Non-pigmented ciliary epithelial cell (primary cell): ENCODE measurements at regions not wholly inside any gene's neighbourhood (a gene's known extent, or its start where the extent isn't known, plus 50 kb on each side); places are given as distances from the start of the nearest gene placed in this dataset.
"Not testable (repeated sequence)": the region's sequence is repeated elsewhere in the genome, so short reads cannot be mapped to it uniquely, and the experiment has no call there.

Experiments used
- DNase-seq: peaks from one replicate; pipeline ENCODE4 v3.0.0-alpha.2; 2010; ENCODE audit warnings: low read depth

DNA sequence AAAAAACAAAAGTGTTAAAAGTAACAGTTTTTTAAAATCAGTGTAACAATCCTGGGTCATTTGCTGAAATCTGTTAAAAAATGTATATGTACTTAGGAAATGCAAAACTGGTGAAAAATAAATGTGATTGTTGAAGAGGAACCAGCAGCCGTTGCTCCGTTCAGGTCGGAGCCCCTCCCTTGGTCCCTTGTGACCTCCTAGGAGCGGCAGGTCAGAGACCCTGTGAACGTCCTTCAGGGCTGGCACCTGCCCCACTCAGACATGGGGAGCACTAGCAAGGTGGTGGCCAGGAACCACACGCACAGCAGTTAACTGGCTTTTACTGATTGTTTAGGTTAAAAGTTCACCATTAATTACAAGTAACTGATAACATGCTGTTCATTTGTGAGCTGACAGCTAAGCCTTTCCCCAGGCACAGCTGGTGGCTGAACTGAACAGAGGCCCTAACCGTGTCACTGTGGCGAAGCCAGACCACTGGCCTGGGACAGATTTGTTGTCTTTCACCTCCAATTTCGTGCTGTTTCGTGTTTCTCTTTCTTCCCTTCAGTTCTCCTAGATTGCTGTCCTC lies 159.2 kb upstream of the ALKAL2 start:
- DNase-seq, result no peak

- no peak for DNase-seq
These were observed 158.5 kb upstream of the ALKAL2 start for GRCh38 chr2:446303-446874.

- DNase-seq, result no peak
These were observed 158.0 kb upstream of the ALKAL2 start for GRCh38 chr2:445896-446295.

DNA sequence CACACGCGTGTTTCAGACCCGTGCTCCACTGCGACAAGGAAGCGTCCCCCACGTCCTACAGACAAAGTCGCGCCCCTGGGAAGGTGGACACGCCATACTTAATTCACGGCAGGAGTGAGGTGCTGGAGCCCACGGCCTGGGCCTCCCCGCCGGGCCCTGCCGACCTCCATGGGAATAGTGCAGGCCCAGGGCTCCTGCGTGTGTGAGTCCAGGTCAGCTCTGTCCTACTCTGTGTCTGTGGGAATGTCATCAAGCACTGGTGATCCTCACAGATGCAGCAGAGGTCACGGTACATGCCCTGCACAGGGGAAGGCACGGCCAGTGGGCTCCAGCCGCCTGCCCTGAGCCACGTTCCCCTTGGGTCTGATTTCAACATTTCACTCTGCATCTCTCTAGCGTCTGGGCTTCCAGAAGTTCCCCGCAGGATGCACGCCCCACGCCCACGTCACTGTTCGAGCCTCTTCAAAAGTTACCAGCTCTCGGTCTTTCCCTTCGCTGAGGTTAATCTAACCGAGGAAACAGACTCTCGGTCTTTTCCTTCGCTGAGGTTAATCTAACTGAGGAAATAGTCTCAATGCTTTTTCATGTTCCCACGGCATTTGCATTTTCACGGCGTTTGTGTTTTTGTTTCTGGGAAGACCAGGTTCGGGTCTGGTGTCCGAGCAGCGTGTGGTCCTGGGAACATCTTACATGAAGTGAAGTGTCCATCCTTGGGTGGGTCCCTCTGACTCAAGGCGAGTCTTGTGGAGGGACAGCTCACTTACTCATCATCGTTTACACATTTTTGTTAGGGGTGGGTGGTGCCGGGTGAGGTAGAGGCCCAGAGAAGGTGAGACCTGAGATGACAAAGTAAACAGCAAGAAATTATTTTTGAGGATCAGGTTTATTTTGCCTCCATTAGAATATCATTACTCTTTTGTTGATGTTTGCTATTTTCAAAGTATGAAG lies 157.3 kb upstream of the ALKAL2 start:
- no peak for DNase-seq

DNA sequence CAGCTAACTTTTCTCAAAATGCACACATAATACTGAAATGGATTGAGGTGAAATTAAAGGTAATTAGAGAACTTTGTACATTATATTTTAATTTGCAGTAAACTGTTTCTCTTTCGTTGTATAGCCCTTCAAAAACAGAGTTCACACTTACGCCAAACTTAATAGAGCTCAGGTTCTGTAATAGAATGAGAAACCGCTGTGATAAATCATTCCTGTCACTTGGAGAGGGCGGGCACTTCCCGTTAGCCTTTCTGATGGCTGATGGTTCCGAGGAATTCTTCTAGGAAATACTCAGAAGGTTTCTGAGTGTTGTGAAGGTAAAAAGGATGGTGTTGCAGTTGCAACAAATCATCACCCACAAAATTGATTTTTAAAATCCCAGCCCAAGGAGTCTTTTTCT lies 155.8 kb upstream of the ALKAL2 start:
- DNase-seq, result no peak

- DNase-seq, result no peak
These were observed 155.3 kb upstream of the ALKAL2 start for GRCh38 chr2:443216-443615.

GRCh38 chr2:441258-442022 lies 153.5 kb upstream of the ALKAL2 start:
- no peak for DNase-seq

GRCh38 chr2:440403-440740 lies 152.5 kb upstream of the ALKAL2 start:
- DNase-seq, result no peak

DNA sequence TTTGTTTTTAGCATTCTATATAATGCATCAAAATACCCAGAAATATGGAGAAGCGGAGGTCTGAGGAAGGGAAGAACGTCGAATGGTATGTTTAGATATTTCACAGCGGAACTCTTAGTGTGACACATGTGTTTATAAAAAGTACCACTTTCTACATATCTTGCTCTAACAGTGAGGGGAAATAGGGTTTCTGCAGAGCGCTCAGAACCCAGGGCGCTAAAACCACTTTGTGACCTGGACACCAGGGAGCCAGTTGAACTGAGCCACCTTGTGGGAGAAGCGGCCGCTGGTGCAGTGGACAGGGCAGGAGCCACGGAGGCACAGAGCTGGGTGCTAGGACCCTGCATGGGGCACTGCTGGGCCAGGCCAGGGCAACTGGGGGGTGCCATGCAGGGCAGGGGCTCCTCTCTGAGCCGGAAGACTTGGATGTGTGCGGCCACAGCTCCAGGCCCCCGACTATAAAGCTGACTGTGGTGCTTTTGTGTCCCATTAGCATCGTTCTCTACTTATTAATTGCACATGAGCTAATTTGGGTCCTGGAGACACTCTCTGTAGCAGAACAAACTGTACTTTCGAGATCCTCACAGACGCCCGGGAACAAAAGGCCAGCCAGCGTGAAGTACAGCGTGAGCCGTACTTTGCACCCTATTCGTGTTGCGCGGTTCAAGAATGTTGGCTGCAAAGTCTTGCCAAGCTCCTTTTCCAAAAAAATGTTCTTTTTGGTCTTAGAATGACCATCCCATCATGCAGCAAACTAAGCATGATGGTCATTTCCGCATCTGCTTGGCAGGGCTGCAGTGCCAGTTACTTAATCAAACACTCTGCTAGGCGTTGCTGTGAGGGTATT lies 151.9 kb upstream of the ALKAL2 start:
- no peak for DNase-seq

DNA sequence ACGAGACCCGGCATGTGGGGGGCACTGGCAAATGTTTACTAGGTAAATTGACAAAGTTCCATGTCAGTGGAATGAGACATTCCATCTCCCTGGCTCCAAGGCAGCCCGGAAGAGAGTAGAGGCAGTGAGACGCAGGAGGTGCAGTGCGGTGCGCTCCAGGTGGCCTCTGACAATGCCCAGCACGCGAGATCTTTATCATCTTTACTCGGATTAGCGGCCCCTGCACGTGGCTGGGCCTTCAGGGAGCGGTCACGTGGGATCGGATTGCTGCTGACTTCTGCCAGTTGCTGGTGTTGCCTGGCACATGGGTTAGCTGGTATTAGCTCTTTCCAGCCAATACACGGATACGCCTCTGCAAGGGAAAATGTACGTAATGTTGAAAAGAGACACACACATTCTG lies 151.2 kb upstream of the ALKAL2 start:
- DNase-seq, result no peak

DNA sequence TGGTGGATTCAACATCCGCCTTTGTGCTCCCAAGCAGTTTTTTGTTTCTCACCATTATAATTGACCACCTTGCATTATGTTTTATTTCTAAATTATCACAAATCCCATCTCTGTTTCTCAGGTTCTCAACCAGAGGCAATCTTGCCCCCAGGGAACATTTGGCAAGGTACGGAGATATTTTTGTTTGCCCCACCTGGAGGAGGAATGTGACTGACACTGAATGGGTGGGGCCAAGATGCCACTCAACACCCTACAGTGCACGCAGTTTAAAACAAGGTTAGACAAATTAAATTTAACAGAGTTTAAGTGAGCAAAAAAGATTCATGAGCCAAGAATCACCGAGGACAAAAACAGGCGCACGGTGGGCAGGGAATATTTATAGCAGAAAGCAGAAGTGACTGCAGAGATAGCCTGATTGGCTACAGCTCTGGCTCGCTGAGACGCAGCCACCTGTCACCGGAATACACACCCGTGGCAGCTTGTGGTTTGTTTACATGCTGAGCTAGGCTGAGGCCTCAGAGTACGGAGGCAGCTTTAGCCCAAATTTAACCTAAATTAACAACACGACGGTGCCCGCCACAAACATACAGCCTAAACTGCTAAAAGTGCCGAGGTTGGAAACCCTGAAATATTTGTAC lies 150.0 kb upstream of the ALKAL2 start:
- no peak for DNase-seq

GRCh38 chr2:437180-437579 lies 149.3 kb upstream of the ALKAL2 start:
- no peak for DNase-seq

DNA sequence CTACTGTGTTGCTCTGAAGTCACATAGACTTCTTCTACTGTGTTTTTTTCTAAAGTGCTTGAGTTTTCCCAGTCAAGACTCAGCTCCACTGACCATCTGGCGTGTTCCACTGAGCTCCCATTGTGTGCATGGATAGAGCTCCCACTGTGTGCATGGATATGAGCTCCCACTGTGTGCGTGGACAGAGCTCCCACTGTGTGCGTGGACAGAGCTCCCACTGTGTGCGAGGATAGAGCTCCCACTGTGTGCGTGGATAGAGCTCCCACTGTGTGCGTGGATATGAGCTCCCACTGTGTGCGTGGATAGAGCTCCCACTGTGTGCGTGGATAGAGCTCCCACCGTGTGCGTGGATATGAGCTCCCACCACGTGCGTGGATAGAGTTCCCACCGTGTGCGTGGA lies 148.3 kb upstream of the ALKAL2 start:
- DNase-seq, result no peak

DNA sequence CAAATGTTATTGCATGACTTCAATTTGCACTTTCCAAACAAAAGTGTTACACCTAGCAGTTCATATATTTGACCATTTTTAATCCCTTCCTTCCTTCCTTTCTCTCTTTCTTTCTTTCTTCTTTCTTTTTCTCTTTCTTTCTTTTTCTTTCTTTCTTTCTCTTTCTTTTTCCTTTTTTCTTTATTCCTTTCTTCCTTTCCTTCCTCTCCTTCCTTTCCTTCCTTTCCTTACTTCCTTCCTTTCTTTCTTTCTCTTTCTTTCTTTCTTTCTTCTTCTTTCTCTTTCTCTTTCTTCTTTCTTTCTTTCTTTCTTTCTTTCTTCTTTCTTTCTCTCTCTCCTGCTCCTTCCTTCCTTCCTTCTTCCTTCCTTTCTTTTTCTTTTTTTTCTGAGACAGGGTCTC lies 146.7 kb upstream of the ALKAL2 start:
- no peak for DNase-seq

DNA sequence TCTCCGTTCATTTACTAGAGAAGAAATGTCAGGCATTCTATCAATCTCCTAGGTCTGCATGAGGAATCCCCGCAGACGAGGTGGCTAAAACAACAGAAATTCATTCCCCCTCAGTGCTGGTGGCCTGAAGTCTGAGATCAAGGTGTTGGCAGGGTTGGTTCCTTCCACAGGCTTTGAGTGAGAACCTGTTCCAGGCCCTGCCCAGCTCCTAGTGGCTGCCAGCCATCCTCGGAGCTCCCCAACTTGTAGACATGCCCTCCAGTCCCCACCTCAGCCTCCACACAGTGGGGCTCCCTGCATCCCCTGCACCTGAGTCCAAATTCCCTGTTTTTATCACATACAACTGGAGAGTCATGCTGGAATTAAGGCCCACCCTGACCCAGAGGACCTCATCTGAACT lies 145.3 kb upstream of the ALKAL2 start:
- no peak for DNase-seq

- no peak for DNase-seq
These were observed 142.6 kb upstream of the ALKAL2 start for GRCh38 chr2:430291-431040.

- no peak for DNase-seq
These were observed 141.8 kb upstream of the ALKAL2 start for GRCh38 chr2:429575-430254.

GRCh38 chr2:429142-429541 lies 141.3 kb upstream of the ALKAL2 start:
- no peak for DNase-seq

GRCh38 chr2:428591-428990 lies 140.7 kb upstream of the ALKAL2 start:
- DNase-seq, result no peak

- not testable (repeated sequence) for DNase-seq
These were observed 138.8 kb upstream of the ALKAL2 start for GRCh38 chr2:426696-427095.
